ENCODE measurements at regions not wholly inside any gene's neighbourhood (a gene's known extent, or its start where the extent isn't known, plus 50 kb on each side); places are given as distances from the start of the nearest gene placed in this dataset.

- TF ChIP-seq NFIC (IDR thresholded peaks at IDR 0.05) (no peak), YY1 (IDR thresholded peaks at IDR 0.05; ENCODE audit: low read depth) (no peak), RAD21 (IDR thresholded peaks at IDR 0.05; ENCODE audit: low read depth) (no peak), MAX (IDR thresholded peaks at IDR 0.05) (no peak), TCF12 (IDR thresholded peaks at IDR 0.05; ENCODE audit: low read depth) (no peak), TAF1 (IDR thresholded peaks at IDR 0.05; ENCODE audit: low read depth) (no peak), CEBPB (IDR thresholded peaks at IDR 0.05) (no peak), EGR1 (IDR thresholded peaks at IDR 0.05) (no peak), USF1 (IDR thresholded peaks at IDR 0.05) (no peak), ZBTB7A (IDR thresholded peaks at IDR 0.05; ENCODE audit: low read depth) (no peak), TEAD4 (IDR thresholded peaks at IDR 0.05) (no peak), EP300 (IDR thresholded peaks at IDR 0.05; ENCODE audit: borderline replicate concordance) (no peak), REST (IDR thresholded peaks at IDR 0.05; ENCODE audit: low read depth) (no peak)
Observed at GRCh38 chr6:15845492-15845891, 182.7 kb upstream of the DTNBP1 start.
